ENCODE measurements at regions not wholly inside any gene's neighbourhood (a gene's known extent, or its start where the extent isn't known, plus 50 kb on each side); places are given as distances from the start of the nearest gene placed in this dataset.

DNA sequence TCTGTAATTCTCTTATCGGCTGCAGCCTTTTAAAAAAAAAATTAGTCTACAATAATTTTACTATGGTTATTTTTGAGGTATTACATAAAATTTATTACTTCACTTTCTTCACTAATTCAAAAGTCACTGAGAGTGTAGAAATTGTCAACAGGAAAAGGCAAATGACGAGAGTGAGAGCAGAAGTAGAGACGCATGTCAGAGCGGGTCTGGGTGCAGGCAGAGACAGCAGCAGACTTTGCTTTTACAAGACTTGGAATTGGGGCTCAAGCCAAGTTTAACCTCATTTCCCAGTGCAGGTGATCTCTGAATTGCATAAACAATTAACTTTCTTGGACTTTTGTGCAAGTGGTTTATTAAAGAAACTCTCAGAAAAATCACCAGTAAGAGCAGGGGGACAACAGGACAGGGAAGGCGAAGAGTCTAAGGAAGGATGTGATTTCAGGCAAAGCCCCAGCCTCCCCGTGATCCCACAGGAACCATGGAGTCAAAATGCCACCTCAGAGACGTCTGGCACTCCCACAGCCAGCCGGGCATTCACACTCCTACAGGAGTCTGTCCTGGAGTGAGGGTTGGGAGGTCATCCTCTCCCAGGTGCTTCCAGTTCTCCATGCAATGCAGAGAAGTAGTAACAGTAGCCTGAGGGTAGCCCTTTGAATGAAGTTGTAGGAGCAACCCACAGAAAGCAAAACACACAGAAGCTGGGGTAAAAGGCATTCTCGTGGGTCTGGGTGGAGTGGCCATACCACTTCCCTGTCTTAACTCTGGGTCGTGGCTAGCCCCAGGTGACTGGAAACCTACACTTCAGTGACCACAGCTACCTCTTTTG, 274.0 kb upstream of the TGFBR2 start:
- in situ Hi-C loops (cut with HindIII; ENCODE audit: low pct_ligation_motif_present, low pct_unique_long_range_greater_than_20kb, low sequenced_read_pairs), result no loop called here
- DNase-seq, result no peak

DNA sequence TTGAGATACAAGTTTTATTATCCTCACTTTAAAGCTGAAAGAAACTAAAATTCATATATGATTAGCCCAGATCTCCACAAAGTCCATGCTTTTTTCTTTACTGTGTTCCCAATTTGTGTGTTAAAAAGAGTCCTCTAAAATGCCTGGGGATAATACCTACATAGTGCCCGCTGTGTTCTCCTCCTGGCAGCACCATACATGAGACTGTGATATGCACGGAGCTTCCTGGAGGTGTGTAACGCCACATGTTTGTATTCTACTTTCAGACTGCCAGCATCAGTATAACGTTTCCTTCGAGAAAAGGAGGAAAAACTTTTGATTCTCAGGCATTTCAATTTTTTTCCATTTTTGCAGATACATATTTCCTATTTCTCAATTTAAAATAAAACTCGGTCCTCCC, 273.3 kb upstream of the TGFBR2 start:
- DNase-seq, result no peak

DNA sequence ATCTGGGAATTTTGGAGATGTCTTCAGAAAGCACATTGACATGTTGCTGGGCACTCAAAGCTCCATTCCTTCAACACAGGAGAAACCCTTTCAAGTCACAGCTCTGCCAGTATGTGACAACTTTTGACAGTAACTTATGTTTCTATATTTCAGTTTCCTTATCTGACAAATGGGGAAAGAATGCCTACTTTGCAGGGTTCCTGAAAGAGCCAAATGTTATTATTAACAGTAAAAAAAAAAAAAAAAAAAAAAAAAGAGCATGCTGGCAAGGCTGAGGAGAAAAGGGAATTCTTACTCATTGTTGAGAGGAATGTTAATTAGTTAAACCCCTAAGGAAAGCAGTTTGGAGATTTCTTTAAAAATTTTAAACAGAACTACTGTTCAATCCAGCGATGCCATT, 272.5 kb upstream of the TGFBR2 start:
- in situ Hi-C loops (cut with HindIII; ENCODE audit: low pct_ligation_motif_present, low pct_unique_long_range_greater_than_20kb, low sequenced_read_pairs), result no loop called here
- no peak for DNase-seq

More for the DNA sequence above, 273.3 kb upstream of the TGFBR2 start:
- in situ Hi-C loops (cut with HindIII; ENCODE audit: low pct_ligation_motif_present, low pct_unique_long_range_greater_than_20kb, low sequenced_read_pairs), result no loop called here

- in situ Hi-C loops (cut with HindIII; ENCODE audit: low pct_ligation_motif_present, low pct_unique_long_range_greater_than_20kb, low sequenced_read_pairs), result no loop called here
Observed at GRCh38 chr3:30340500-30340899, 265.9 kb upstream of the TGFBR2 start.

GRCh38 chr3:30341079-30341478, 265.3 kb upstream of the TGFBR2 start:
- DNase-seq, result no peak
- in situ Hi-C loops (cut with HindIII; ENCODE audit: low pct_ligation_motif_present, low pct_unique_long_range_greater_than_20kb, low sequenced_read_pairs), result no loop called here

More at GRCh38 chr3:30340500-30340899, 265.9 kb upstream of the TGFBR2 start:
- no peak for DNase-seq

- DNase-seq, result no peak
- in situ Hi-C loops (cut with HindIII; ENCODE audit: low pct_ligation_motif_present, low pct_unique_long_range_greater_than_20kb, low sequenced_read_pairs), result no loop called here
Observed at GRCh38 chr3:30341851-30342250, 264.6 kb upstream of the TGFBR2 start.

DNA sequence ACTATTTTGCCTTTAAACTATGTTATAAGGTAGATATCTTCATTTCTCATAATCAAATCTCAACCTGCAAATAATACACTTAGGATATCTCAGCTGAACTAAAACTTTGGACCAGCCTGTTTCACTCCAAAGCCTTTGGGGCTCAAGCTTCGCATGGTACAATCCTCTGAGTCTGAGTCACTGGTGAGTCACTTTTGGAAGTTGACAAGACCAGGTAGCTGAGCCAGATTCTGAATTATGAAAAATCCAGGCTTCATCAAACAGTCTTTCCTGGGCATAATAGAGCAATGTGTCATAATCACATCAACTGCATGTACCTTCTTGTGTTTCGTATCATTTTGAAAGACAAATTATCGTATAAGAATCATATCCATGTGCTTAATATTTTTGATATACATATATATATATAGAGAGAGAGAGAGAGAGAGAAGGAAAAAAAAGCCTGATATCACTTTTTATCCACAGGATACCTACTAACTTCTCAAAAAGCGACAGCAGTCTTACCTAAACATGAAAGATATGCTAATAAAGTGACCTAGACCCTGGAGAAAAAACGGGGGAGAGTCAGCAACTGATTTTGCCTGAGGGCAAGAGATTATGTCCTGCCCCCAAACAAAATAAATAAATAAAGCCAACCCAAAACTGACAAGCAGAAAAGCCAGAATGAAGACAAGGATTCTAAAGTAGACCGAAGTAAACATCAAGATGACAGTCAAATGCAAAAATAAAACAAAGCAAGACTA, 263.9 kb upstream of the TGFBR2 start:
- peak; percentile 82 for DNase-seq
- in situ Hi-C loops (cut with HindIII; ENCODE audit: low pct_ligation_motif_present, low pct_unique_long_range_greater_than_20kb, low sequenced_read_pairs), result no loop called here

DNA sequence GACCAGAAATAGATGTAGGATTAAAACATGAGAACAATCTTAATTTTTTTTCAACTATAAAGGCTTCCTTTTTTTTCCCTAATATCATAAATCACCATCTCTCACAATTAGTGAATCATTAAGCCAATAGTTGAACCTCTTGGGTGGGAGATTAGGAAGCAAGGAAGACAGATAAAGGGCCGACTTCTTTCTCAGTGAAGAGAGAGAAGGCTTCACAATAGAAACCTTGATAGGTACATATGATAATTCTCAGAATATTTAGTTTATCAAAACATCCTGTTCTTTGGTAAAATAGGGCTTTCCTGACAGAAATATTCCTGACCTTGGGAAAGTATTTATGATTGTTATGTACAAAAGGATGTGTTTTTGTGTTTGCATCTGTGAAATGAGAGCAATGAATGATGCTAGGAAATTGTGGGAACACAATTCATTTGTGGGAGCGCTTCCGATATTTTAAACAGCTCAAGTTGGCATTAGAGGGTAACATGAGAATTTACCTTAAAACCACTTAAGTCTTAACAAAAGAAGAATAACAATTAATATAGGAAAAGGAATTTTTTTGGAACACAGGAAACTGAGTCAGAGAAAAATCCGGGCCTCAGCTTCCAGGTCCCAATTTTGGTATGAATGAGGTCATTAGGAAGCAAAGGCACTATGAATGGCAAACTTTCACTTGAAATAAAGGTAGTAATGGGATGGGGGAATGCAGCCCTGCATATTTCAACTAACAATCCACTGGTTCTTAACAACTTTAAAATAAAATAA, 263.2 kb upstream of the TGFBR2 start:
- in situ Hi-C loops (cut with HindIII; ENCODE audit: low pct_ligation_motif_present, low pct_unique_long_range_greater_than_20kb, low sequenced_read_pairs), result no loop called here
- DNase-seq, result no peak

DNA sequence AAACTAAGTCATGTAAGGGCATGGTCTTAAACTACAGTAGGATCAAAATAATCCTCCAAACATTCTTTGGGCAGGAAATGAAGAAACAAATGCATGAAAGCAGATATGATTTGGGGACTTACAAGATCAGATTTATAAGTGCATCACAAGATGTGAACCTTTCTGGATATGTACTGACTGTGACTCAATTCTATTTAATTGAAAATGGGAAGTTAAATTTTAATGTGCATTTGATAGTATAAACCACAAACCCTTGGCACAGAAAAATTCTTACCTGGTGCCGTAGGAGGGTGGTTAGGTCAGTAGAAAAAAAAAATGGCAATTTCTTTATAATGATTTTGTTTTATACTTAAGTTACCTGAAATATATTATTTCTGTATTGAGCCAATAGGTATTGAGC, 262.5 kb upstream of the TGFBR2 start:
- in situ Hi-C loops (cut with HindIII; ENCODE audit: low pct_ligation_motif_present, low pct_unique_long_range_greater_than_20kb, low sequenced_read_pairs), result no loop called here
- no peak for DNase-seq

- no peak for DNase-seq
Observed at GRCh38 chr3:30344288-30344687, 262.1 kb upstream of the TGFBR2 start.

DNA sequence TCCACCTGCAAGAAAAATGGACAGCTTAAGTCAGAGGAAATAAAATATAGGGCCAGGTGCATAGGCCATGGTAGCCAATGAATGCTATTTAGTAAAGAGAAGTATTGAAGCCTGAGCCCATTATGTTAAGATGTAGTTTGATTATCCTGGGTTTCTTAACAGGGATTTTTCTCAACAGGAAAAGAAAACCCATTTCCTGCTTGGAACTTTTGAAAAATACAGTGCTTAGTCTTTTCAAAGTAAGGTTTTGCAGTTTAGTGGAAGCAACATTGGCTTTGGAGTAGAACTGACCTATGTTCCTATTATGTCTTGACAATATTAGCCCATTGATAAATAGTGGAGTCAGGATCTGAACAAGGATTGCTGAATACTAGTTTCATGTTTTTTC, 259.5 kb upstream of the TGFBR2 start:
- DNase-seq, result no peak
- in situ Hi-C loops (cut with HindIII; ENCODE audit: low pct_ligation_motif_present, low pct_unique_long_range_greater_than_20kb, low sequenced_read_pairs), result no loop called here

More at GRCh38 chr3:30344288-30344687, 262.1 kb upstream of the TGFBR2 start:
- in situ Hi-C loops (cut with HindIII; ENCODE audit: low pct_ligation_motif_present, low pct_unique_long_range_greater_than_20kb, low sequenced_read_pairs), result no loop called here

DNA sequence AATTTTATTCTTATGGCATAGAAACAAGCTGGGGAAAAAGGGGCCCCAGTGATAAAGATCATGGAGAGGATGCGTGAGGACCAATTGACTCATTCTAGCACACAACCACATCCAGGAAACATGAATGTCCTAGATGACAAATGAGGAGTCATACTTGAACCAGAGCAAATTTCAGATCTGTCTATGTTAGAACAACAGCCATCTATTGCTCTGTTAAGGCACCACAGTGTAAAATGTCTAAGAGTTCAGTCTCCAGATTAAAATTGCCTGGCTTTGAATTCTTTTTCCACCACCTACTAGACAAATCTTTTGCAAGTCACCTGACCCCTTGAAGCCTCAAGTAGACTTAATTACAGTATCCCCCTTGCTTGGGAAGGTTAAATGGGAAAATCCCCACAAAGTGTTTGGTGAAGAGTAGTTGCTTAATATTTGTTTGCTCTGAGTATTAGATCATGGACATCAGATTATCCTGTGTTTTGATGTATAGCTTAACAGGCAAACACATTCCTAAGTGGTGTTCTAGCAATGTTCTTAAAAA, 258.7 kb upstream of the TGFBR2 start:
- DNase-seq, result no peak
- in situ Hi-C loops (cut with HindIII; ENCODE audit: low pct_ligation_motif_present, low pct_unique_long_range_greater_than_20kb, low sequenced_read_pairs), result no loop called here

- no peak for DNase-seq
- in situ Hi-C loops (cut with HindIII; ENCODE audit: low pct_ligation_motif_present, low pct_unique_long_range_greater_than_20kb, low sequenced_read_pairs), result no loop called here
Observed at GRCh38 chr3:30349507-30349906, 256.9 kb upstream of the TGFBR2 start.

- in situ Hi-C loops (cut with HindIII; ENCODE audit: low pct_ligation_motif_present, low pct_unique_long_range_greater_than_20kb, low sequenced_read_pairs), result no loop called here
- no peak for DNase-seq
Observed at GRCh38 chr3:30350011-30350410, 256.4 kb upstream of the TGFBR2 start.

- in situ Hi-C loops (cut with HindIII; ENCODE audit: low pct_ligation_motif_present, low pct_unique_long_range_greater_than_20kb, low sequenced_read_pairs), result no loop called here
- no peak for DNase-seq
Observed at GRCh38 chr3:30350901-30351300, 255.5 kb upstream of the TGFBR2 start.

- in situ Hi-C loops (cut with HindIII; ENCODE audit: low pct_ligation_motif_present, low pct_unique_long_range_greater_than_20kb, low sequenced_read_pairs), result no loop called here
- no peak for DNase-seq
Observed at GRCh38 chr3:30352410-30353318, 253.7 kb upstream of the TGFBR2 start.

- no peak for DNase-seq
- in situ Hi-C loops (cut with HindIII; ENCODE audit: low pct_ligation_motif_present, low pct_unique_long_range_greater_than_20kb, low sequenced_read_pairs), result no loop called here
Observed at GRCh38 chr3:30353711-30354467, 252.5 kb upstream of the TGFBR2 start.
